ENCODE measurements at regions not wholly inside any gene's neighbourhood (a gene's known extent, or its start where the extent isn't known, plus 50 kb on each side); places are given as distances from the start of the nearest gene placed in this dataset.

DNA sequence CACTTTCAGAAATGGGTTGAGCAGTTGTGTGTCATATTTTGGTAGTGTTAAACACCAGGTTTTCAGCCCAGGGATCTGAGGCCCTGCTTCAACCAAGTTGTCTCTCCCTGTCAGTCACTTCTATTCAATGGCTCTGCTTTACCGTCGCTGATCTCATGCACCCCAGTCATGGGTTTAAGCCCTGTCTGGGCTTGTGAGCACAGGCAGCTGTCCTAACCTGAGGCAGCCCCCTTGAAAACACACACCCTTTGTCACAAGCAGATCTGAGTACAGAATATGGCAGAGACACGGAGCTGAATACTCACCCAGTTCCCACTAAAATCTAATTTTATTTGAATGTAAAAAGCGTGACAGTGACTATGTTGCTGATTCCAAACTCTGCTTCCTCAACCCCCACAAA lies 110.6 kb upstream of the GLI3 start:
- Histone ChIP-seq H3K4me3 (no peak overlapping the region), H3K4me1 (peaks cover 0 to 1% (median 0%) of the 10 kb centered on the region in 9 donors), H3K36me3 (no peaks in the 10 kb centered on the region), H3K27ac (no peak overlapping the region), H3K27me3 (no peaks in the 10 kb centered on the region), H3K9me3 (no peaks in the 10 kb centered on the region)
- WGBS, 2 donors: 83 to 92% methylated on average over 4 of the region's 4 CpGs
- no peak for ATAC-seq
- TF ChIP-seq, protein P1, sequence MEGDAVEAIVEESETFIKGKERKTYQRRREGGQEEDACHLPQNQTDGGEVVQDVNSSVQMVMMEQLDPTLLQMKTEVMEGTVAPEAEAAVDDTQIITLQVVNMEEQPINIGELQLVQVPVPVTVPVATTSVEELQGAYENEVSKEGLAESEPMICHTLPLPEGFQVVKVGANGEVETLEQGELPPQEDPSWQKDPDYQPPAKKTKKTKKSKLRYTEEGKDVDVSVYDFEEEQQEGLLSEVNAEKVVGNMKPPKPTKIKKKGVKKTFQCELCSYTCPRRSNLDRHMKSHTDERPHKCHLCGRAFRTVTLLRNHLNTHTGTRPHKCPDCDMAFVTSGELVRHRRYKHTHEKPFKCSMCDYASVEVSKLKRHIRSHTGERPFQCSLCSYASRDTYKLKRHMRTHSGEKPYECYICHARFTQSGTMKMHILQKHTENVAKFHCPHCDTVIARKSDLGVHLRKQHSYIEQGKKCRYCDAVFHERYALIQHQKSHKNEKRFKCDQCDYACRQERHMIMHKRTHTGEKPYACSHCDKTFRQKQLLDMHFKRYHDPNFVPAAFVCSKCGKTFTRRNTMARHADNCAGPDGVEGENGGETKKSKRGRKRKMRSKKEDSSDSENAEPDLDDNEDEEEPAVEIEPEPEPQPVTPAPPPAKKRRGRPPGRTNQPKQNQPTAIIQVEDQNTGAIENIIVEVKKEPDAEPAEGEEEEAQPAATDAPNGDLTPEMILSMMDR (IDR thresholded peaks at IDR 0.05): no peak
- intact Hi-C loops (cut with DNase I): no loop called here
- no peak for DNase-seq

DNA sequence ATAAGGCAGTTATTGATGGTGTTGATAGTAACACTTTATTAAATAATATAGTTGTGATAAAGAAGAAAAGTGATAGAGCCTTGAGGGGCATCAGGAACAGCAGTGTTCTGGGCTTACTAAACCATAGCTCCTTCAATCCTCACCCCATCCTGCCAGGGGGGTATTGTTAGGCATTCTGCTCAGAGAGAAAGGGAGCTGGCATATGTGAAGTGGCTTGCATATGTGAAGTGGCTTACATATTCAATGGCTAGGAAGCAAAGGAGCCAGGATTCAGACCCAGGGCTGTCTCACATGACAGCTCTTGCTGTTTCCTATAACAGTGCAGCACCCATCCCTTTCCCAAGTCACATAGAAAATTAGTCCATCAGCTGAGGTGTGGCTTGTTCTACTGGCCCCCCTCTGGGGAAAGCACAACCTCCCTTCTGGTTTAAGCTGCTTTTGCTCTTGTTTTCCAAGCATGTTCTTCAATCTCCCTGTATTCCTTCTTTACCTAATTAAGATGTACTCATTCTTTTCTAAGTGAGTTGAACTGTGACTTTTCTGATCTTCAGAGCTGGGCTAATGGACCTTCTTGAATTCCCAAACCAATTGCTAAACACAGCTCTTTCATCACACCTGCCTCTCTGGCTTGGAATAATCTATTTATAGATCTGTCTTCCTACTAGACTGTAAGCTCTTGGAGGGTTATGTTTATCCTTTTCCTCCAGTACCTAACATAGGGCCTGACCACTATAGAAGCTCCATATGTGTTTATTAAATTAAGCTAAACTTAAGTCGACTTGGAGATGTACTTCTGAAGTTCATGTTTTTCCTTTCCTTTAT lies 108.7 kb upstream of the GLI3 start:
- H3K4me1 ChIP-seq: peaks cover 0 to 7% (median 0%) of the 10 kb centered on the region in 9 donors
- no peaks in the 10 kb centered on the region for H3K9me3 ChIP-seq
- 69 to 78% methylated on average over 1 of the region's 1 CpG for WGBS, 2 donors
- TF ChIP-seq, protein P1 (IDR thresholded peaks at IDR 0.05): no peak
- no peak overlapping the region for H3K4me3 ChIP-seq
- H3K36me3 ChIP-seq: no peaks in the 10 kb centered on the region
- intact Hi-C loops (cut with DNase I): no loop called here
- no peak overlapping the region for H3K27ac ChIP-seq
- no peaks in the 10 kb centered on the region for H3K27me3 ChIP-seq
- ATAC-seq: no peak
- no peak for DNase-seq

DNA sequence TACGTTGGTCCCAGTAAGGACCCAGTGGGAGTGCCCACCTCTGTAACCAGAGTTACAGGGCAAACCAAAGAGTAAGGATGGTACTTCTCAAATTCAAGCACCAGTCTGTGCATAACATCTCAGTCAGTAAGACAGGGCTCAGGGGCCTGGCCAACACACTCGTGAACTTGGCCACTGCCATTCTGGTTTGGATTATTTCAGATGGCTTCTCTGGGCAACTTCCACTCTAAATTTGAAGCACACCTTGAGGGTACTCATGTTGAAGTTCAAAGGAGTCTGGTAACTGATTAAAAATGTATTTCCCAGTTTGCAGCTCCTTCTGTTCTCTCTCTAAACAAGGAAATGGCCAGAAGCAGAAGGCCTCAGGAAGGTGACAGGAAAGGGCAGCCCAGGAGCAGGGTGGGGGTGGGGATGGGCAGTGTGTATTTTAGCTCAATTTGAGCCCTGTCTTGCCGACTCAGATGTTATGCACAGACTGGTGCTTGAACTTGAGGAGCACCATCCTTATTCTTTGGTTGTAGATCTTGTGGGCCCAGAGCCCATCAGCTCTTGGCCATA lies 107.3 kb upstream of the GLI3 start:
- intact Hi-C loops (cut with DNase I): no loop called here
- DNase-seq: no peak
- WGBS, 2 donors: 79 to 92% methylated on average over 3 of the region's 3 CpGs
- Histone ChIP-seq H3K27ac (no peak overlapping the region), H3K9me3 (no peaks in the 10 kb centered on the region), H3K4me3 (no peak overlapping the region), H3K4me1 (peaks cover 0 to 7% (median 0%) of the 10 kb centered on the region in 9 donors), H3K36me3 (no peaks in the 10 kb centered on the region), H3K27me3 (no peaks in the 10 kb centered on the region)
- TF ChIP-seq, protein P1 (IDR thresholded peaks at IDR 0.05): no peak
- ATAC-seq: no peak

DNA sequence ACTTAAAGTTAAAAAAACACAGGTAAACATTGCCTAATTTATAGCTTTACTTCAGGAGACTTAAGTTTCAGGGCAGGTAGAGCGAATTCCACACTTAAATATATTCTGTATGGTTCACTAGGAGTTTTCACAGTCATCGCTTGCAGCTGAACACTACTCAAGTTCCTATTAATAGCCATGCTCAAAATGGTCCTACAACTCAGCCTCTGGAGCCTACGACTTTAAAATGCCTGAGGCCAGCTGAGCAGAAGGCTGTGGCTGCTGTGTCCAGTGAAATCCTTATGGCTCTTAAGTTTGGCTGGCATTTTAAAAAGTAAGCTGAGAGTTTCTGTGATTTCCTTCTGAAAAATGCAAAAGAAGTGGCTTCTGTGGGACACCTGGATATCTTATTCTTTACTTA lies 105.4 kb upstream of the GLI3 start:
- H3K27me3 ChIP-seq: no peaks in the 10 kb centered on the region
- H3K36me3 ChIP-seq: no peaks in the 10 kb centered on the region
- no peak for DNase-seq
- intact Hi-C loops (cut with DNase I): no loop called here
- peaks cover 0 to 7% (median 0%) of the 10 kb centered on the region in 9 donors for H3K4me1 ChIP-seq
- H3K9me3 ChIP-seq: no peaks in the 10 kb centered on the region
- 52% methylated on average over 3 of the region's 3 CpGs for WGBS, 2 donors
- peak in 3 of 8 donors; percentile 59 to 72 (median 63) for ATAC-seq
- TF ChIP-seq, protein P1 (IDR thresholded peaks at IDR 0.05): no peak
- no peak overlapping the region for H3K4me3 ChIP-seq
- no peak overlapping the region for H3K27ac ChIP-seq

Measured in heart right ventricle (tissue), 16 donors.